Endothelial cell of umbilical vein (primary cell): ENCODE measurements at regions not wholly inside any gene's neighbourhood (a gene's known extent, or its start where the extent isn't known, plus 50 kb on each side); places are given as distances from the start of the nearest gene placed in this dataset.
A peak's percentile ranks its signal among the peaks of the same experiment; 100 is the strongest.

Source experiments
- BruUV-seq: library from RNA; stranded (reverse); fragments of 400-500 nt; replicated peaks from 2 replicates; lab custom pipeline; 2021; lab: Mats Ljungman, UMichigan
- CTCF ChIA-PET: fragments of 300-600, 350-600 bp; sonication (Branson Sonifier 250); formaldehyde crosslinking; loops from one replicate; lab custom pipeline; 2021; ENCODE audit warnings: antibody characterized with exemption, inconsistent platforms; lab: Charles Lee
- POLR2A ChIA-PET: fragments of 300-600, 350-600 bp; sonication (Branson Sonifier 250); formaldehyde crosslinking; loops from one replicate; lab custom pipeline; 2021; ENCODE audit warnings: antibody characterized with exemption, inconsistent platforms; lab: Charles Lee
- DNase-seq: peaks from one replicate; pipeline ENCODE4 v3.0.0-alpha.2; 2011; ENCODE audit warnings: low read depth, low spot score
- FAIRE-seq: peaks from 2 replicates; lab custom pipeline; 2011; peaks lifted over from hg19 to GRCh38; lab: Jason Lieb, UNC
- H2AFZ ChIP-seq: 2 replicates; pipeline ENCODE4 v1.6.0; 2012; ENCODE audit warnings: low read depth, low read length, control low read depth, inconsistent platforms
- H3K27ac ChIP-seq: 2 replicates; pipeline ENCODE4 v1.5.1; 2011; ENCODE audit warnings: low read depth, mild to moderate bottlenecking, control low read depth, low read length, moderate library complexity; ENCODE audit not compliant: insufficient read depth
- H3K27me3 ChIP-seq, 2 experiments: 2 replicates each; pipeline versions ENCODE4 v1.6.0 to v1.6.1; 2011; ENCODE audit warnings: low read length in 2 of 2, mixed read lengths in 1 of 2; ENCODE audit not compliant: control insufficient read depth in 2 of 2, insufficient read depth in 2 of 2
- H3K36me3 ChIP-seq, 2 experiments: 2 replicates in 1 of 2; 3 replicates in 1 of 2; pipeline ENCODE4 v1.5.1; 2011; ENCODE audit warnings: low read length in 2 of 2, mild to moderate bottlenecking in 1 of 2, moderate library complexity in 1 of 2; ENCODE audit not compliant: control insufficient read depth in 2 of 2, insufficient read depth in 2 of 2; ENCODE audit errors: extremely low read depth in 1 of 2
- H3K4me1 ChIP-seq: 3 replicates; pipeline ENCODE4 v1.5.1; 2011; ENCODE audit warnings: mild to moderate bottlenecking, low read length; ENCODE audit not compliant: control insufficient read depth, insufficient read depth; ENCODE audit errors: extremely low read depth
- H3K4me2 ChIP-seq: 2 replicates; pipeline ENCODE4 v1.6.1; 2011; ENCODE audit warnings: low read length, control low read depth, mixed read lengths; ENCODE audit not compliant: insufficient read depth
- H3K4me3 ChIP-seq, 3 experiments: fragments of 200-600 bp in 1 of 3; sonication (generic), shearing (Covaris generic) in 1 of 3; replicated peaks in 1 of 3; 2 replicates each; pipeline ENCODE4 v1.5.1; 2011 to 2016; ENCODE audit warnings: control low read depth in 3 of 3, low read length in 3 of 3, mild to moderate bottlenecking in 2 of 3, inconsistent platforms in 1 of 3, low read depth in 1 of 3, moderate library complexity in 1 of 3; ENCODE audit not compliant: insufficient read depth in 1 of 3
- H3K79me2 ChIP-seq: 2 replicates; pipeline ENCODE4 v1.6.0; 2012; ENCODE audit warnings: low read length, inconsistent platforms; ENCODE audit not compliant: control insufficient read depth, insufficient read depth
- H3K9ac ChIP-seq: replicated peaks from 2 replicates; pipeline ENCODE3; 2011; ENCODE audit warnings: low read length, control low read depth; ENCODE audit not compliant: insufficient read depth; ENCODE audit errors: extremely low read depth
- H3K9me1 ChIP-seq: replicated peaks from 3 replicates; pipeline ENCODE4 v1.6.0; 2011; ENCODE audit warnings: mild to moderate bottlenecking, low read length; ENCODE audit not compliant: control insufficient read depth, insufficient read depth; ENCODE audit errors: extremely low read depth
- H3K9me3 ChIP-seq: replicated peaks from 2 replicates; pipeline ENCODE4 v1.5.1; 2012; ENCODE audit warnings: low read length, inconsistent platforms; ENCODE audit not compliant: control insufficient read depth, insufficient read depth
- H4K20me1 ChIP-seq: replicated peaks from 2 replicates; pipeline ENCODE3; 2011; ENCODE audit warnings: mild to moderate bottlenecking, low read length; ENCODE audit not compliant: control insufficient read depth, insufficient read depth; ENCODE audit errors: extremely low read depth
- CTCF ChIP-seq, 2 donors: IDR thresholded peaks; 1 replicate in 1 of 2; 2 replicates in 1 of 2; pipeline ENCODE4 v1.5.1; 2011; ENCODE audit warnings: low read length in 2 of 2, mild to moderate bottlenecking in 2 of 2, moderate library complexity in 2 of 2, control low read depth in 1 of 2, inconsistent platforms in 1 of 2, low read depth in 1 of 2; ENCODE audit not compliant: insufficient read depth in 1 of 2; ENCODE audit errors: extremely low read depth in 1 of 2
- FOS ChIP-seq: IDR thresholded peaks from 2 replicates; pipeline ENCODE4 v1.6.1; 2011; ENCODE audit warnings: mild to moderate bottlenecking, low read length, moderate library complexity, borderline replicate concordance; ENCODE audit not compliant: insufficient read depth
- GATA2 ChIP-seq: IDR thresholded peaks from 2 replicates; pipeline ENCODE4 v1.7.0; 2011; ENCODE audit warnings: low read depth, mild to moderate bottlenecking, moderate library complexity, mixed read lengths, low read length; ENCODE audit not compliant: insufficient read length, insufficient read depth
- JUN ChIP-seq: IDR thresholded peaks from 2 replicates; pipeline ENCODE4 v1.6.1; 2011; ENCODE audit warnings: borderline replicate concordance, low read depth; ENCODE audit not compliant: insufficient read length, insufficient read depth
- MAX ChIP-seq: IDR thresholded peaks from 2 replicates; pipeline ENCODE4 v1.6.1; 2011; ENCODE audit not compliant: insufficient read depth, insufficient read length
- MYC ChIP-seq: IDR thresholded peaks from one replicate; pipeline ENCODE4 v1.6.1; 2011; ENCODE audit warnings: mild to moderate bottlenecking, low read depth, low read length
- POLR2A ChIP-seq: IDR thresholded peaks from 2 replicates; pipeline ENCODE4 v1.6.1; 2012; ENCODE audit warnings: low read depth, mild to moderate bottlenecking, control low read depth, low read length
- POLR2AphosphoS5 ChIP-seq: IDR thresholded peaks from 2 replicates; pipeline ENCODE4 v1.6.1; 2012; ENCODE audit warnings: low read depth, mild to moderate bottlenecking, control low read depth, low read length, moderate library complexity; ENCODE audit not compliant: insufficient read depth
- dilution Hi-C: fragments of 300-500 bp; cut with MboI; formaldehyde crosslinking; loops from one replicate; pipeline ENCODE4 v1.15.0; 2019; ENCODE audit warnings: low sequenced_read_pairs; ENCODE audit not compliant: extremely low pct_ligation_motif_present
- intact Hi-C: fragments of 100-400 bp; cut with micrococcal nuclease; formaldehyde crosslinking; loops from one replicate; pipeline ENCODE4 v1.10.0; 2022

- DNase-seq (peak; percentile 66), FAIRE-seq (peak; percentile 21)
- H4K20me1 ChIP-seq: no peaks in the 10 kb centered on the region
- POLR2A ChIA-PET: no interaction called here
- no peaks in the 10 kb centered on the region for H3K36me3 ChIP-seq
- H3K79me2 ChIP-seq: no peaks in the 10 kb centered on the region
- H3K4me2 ChIP-seq: peak overlapping the region; percentile 51
- H2AFZ ChIP-seq: peak overlapping the region; percentile 24
- H3K9me1 ChIP-seq: no peaks in the 10 kb centered on the region
- BruUV-seq: no TSS peak
- intact Hi-C loops (loop anchor here (1.0 to 2.0 kb wide), 4 partner anchors 7 to 253 kb away; no protein-coding TSS in a partner anchor), dilution Hi-C loops (no loop called here)
- H3K9me3 ChIP-seq: no peaks in the 10 kb centered on the region
- peak overlapping the region; percentile 53 for H3K27ac ChIP-seq
- no peak overlapping the region for H3K9ac ChIP-seq
- CTCF ChIA-PET: interaction anchor here (1.3 to 2.9 kb wide), 3 partner anchors 13 to 52 kb away, joined by 3 to 8 read pairs (median 6); no protein-coding TSS in a partner anchor
- no peak for TF ChIP-seq MYC
- no peak for TF ChIP-seq POLR2A
- TF ChIP-seq FOS: peak; percentile 57
- peak; percentile 84 for TF ChIP-seq GATA2
- peak; percentile 11 for TF ChIP-seq JUN
- peaks cover 17% of the 10 kb centered on the region for H3K4me1 ChIP-seq
- H3K4me3 ChIP-seq: no peak overlapping the region
- H3K27me3 ChIP-seq: no peaks in the 10 kb centered on the region
These were observed 58.2 kb upstream of the PRR16 start for GRCh38 chr5:120405923-120406322.

- Histone ChIP-seq H3K9ac (no peak overlapping the region), H3K9me3 (no peaks in the 10 kb centered on the region), H3K4me1 (peaks cover 2% of the 10 kb centered on the region), H2AFZ (no peak overlapping the region), H4K20me1 (no peaks in the 10 kb centered on the region), H3K9me1 (no peaks in the 10 kb centered on the region), H3K27ac (no peak overlapping the region), H3K27me3 (no peaks in the 10 kb centered on the region), H3K36me3 (no peaks in the 10 kb centered on the region), H3K4me3 (no peak overlapping the region), H3K4me2 (no peak overlapping the region), H3K79me2 (no peaks in the 10 kb centered on the region)
- POLR2A ChIA-PET: interaction anchor here (0.7 kb wide), 1 partner anchor 26 kb away, joined by 5 read pairs; no protein-coding TSS in a partner anchor
- FAIRE-seq (peak; percentile 77), DNase-seq (peak; percentile 29)
- no TSS peak for BruUV-seq
- dilution Hi-C loops: no loop called here
- intact Hi-C loops: loop anchor here (1.0 kb wide), 2 partner anchors 8 to 33 kb away; no protein-coding TSS in a partner anchor
- peak; percentile 41 for TF ChIP-seq GATA2
- TF ChIP-seq POLR2AphosphoS5: peak; percentile 25
- no peak for TF ChIP-seq MAX
- no peak for TF ChIP-seq CTCF (IDR thresholded peaks at IDR 0.05; ENCODE audit: extremely low read depth in 1 of 2, insufficient read depth in 1 of 2, low read depth in 1 of 2, low read length in 2 of 2)
- CTCF ChIA-PET: interaction anchor here (0.6 kb wide), 2 partner anchors 26 to 275 kb away, joined by 3 read pairs; no protein-coding TSS in a partner anchor
These were observed 50.4 kb upstream of the PRR16 start for GRCh38 chr5:120413686-120414085.
